Heart left ventricle (tissue), 16 donors: ENCODE measurements at regions not wholly inside any gene's neighbourhood (a gene's known extent, or its start where the extent isn't known, plus 50 kb on each side); places are given as distances from the start of the nearest gene placed in this dataset.

Experiments
- ATAC-seq, 4 donors: fragments of 200-7000 bp; cut with Tn5 transposase; one replicate each; pipeline ENCODE4 v1.9.1; 2020 to 2022; ENCODE audit warnings: moderate library complexity in 4 of 4, mild to moderate bottlenecking in 3 of 4, moderate number of reproducible peaks in 1 of 4
- DNase-seq, 5 donors: peaks; one replicate each; pipeline ENCODE4 v3.0.0-alpha.2; 2020
- H3K27ac ChIP-seq, 12 donors: fragments of 200-600 bp; sonication (generic) in 4 of 12; one replicate each; pipeline versions ENCODE4 v1.5.0 to v1.8.0; 2016 to 2022; ENCODE audit warnings: mild to moderate bottlenecking in 2 of 12
- H3K27me3 ChIP-seq, 9 donors: fragments of 200-600 bp; sonication (generic) in 2 of 9; one replicate each; pipeline versions ENCODE4 v1.5.1 to v1.8.0; 2016 to 2022; ENCODE audit warnings: mild to moderate bottlenecking in 3 of 9
- H3K36me3 ChIP-seq, 9 donors: fragments of 200-600 bp; sonication (generic) in 2 of 9; one replicate each; pipeline versions ENCODE4 v1.5.0 to v1.8.0; 2018 to 2022; ENCODE audit warnings: mild to moderate bottlenecking in 2 of 9
- H3K4me1 ChIP-seq, 12 donors: fragments of 200-600 bp; sonication (generic) in 4 of 12; one replicate each; pipeline versions ENCODE4 v1.5.0 to v1.8.0; 2016 to 2022; ENCODE audit warnings: mild to moderate bottlenecking in 3 of 12
- H3K4me3 ChIP-seq, 12 donors: fragments of 200-600 bp; sonication (generic) in 4 of 12; one replicate each; pipeline versions ENCODE4 v1.5.0 to v1.8.0; 2017 to 2022; ENCODE audit warnings: mild to moderate bottlenecking in 9 of 12, moderate library complexity in 4 of 12
- H3K9me3 ChIP-seq, 12 donors: fragments of 200-600 bp; sonication (generic) in 4 of 12; one replicate each; pipeline versions ENCODE4 v1.5.0 to v1.8.0; 2016 to 2022; ENCODE audit warnings: mild to moderate bottlenecking in 1 of 12
- POLR2A ChIP-seq, 2 donors: fragments of 450-650 bp; IDR thresholded peaks; one replicate each; pipeline ENCODE4 v1.6.1; 2017; ENCODE audit warnings: antibody characterized with exemption in 2 of 2, mild to moderate bottlenecking in 2 of 2, moderate library complexity in 2 of 2
- WGBS, 4 donors: extraction: QIAGEN DNeasy Blood & Tissue Kit in 2 of 4; methylation state at CpG; one replicate each; pipeline versions ENCODE4 v1.1.5 to v1.1.7; 2013 to 2018; 5-methylcytosine and 5-hydroxymethylcytosine counted together
- intact Hi-C, 10 donors: fragments of 100-400 bp; cut with DNase I; formaldehyde crosslinking; loops; one replicate each; pipeline versions ENCODE4 v1.11.1 to v1.14.2; 2022
- TF ChIP-seq, protein P1 (sequence below), 12 donors: fragments of 200-600 bp; sonication (generic) in 4 of 12; IDR thresholded peaks; one replicate each; pipeline versions ENCODE4 v1.5.0 to v1.8.0; 2018 to 2022; ENCODE audit warnings: antibody characterized with exemption in 12 of 12, mild to moderate bottlenecking in 5 of 12
- donor health status: ischemic (EF 13 %, LVEDD 7.1; RV severe dilation, severe dysfunction).
- donor health status: healthy with polysubstance abuse.
- donor health status: DM: no; HTN: yes; CAD: no.
- donor health status: DM: no; HTN: no; CAD: no.
- donor health status: ischemic (EF 25% LVEDD 6.9; RV normal size, moderate dysfunction).
- donor health status: ischemic (EF 25% LVEDD 5.7; RV mildly dilated, moderate dysfunction).
- donor health status: healthy.
- donor health status: DM: yes; HTN: yes; CAD: no.
- donor health status: ischemic (EF 35%, LVEDD 5.7; RV mildly dilated, moderate dysfunction).
- donor health status: nonischemic (EF 11% LVEDD 7.7; RV severe dilation, severe dysfunction).
- donor health status: DM: yes; HTN: yes; CAD: no.
- donor health status: PGD.
- donor health status: ischemic (EF 29% LVEDD 5.4; RV normal size, mild dysfunction).
- donor health status: nonischemic (EF 23%, LVEDD 6.1; RV moderate dilation, normal function).

GRCh38 chr9:99393993-99394392, 171.9 kb downstream of the SEC61B start:
- ATAC-seq (no peak), DNase-seq (no peak)
- Histone ChIP-seq H3K27ac (no peak overlapping the region), H3K4me1 (peaks cover 0 to 11% (median 2%) of the 10 kb centered on the region in 12 donors), H3K36me3 (no peaks in the 10 kb centered on the region), H3K9me3 (no peaks in the 10 kb centered on the region), H3K27me3 (no peaks in the 10 kb centered on the region), H3K4me3 (no peak overlapping the region)
- no peak for TF ChIP-seq POLR2A (IDR thresholded peaks at IDR 0.05)
- TF ChIP-seq, protein P1, sequence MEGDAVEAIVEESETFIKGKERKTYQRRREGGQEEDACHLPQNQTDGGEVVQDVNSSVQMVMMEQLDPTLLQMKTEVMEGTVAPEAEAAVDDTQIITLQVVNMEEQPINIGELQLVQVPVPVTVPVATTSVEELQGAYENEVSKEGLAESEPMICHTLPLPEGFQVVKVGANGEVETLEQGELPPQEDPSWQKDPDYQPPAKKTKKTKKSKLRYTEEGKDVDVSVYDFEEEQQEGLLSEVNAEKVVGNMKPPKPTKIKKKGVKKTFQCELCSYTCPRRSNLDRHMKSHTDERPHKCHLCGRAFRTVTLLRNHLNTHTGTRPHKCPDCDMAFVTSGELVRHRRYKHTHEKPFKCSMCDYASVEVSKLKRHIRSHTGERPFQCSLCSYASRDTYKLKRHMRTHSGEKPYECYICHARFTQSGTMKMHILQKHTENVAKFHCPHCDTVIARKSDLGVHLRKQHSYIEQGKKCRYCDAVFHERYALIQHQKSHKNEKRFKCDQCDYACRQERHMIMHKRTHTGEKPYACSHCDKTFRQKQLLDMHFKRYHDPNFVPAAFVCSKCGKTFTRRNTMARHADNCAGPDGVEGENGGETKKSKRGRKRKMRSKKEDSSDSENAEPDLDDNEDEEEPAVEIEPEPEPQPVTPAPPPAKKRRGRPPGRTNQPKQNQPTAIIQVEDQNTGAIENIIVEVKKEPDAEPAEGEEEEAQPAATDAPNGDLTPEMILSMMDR (IDR thresholded peaks at IDR 0.05): no peak
- 57 to 62% (median 59%) methylated on average over 3 of the region's 3 CpGs for WGBS, 4 donors
- intact Hi-C loops: no loop called here

- TF ChIP-seq POLR2A (IDR thresholded peaks at IDR 0.05): no peak
- TF ChIP-seq, protein P1 (IDR thresholded peaks at IDR 0.05): no peak
- Histone ChIP-seq H3K4me1 (peaks cover 0 to 10% (median 0%) of the 10 kb centered on the region in 12 donors), H3K27ac (no peak overlapping the region), H3K4me3 (no peak overlapping the region), H3K36me3 (no peaks in the 10 kb centered on the region), H3K27me3 (no peaks in the 10 kb centered on the region), H3K9me3 (no peaks in the 10 kb centered on the region)
- WGBS, 4 donors: 48 to 52% (median 50%) methylated on average over 2 of the region's 2 CpGs
- ATAC-seq (no peak), DNase-seq (no peak)
- intact Hi-C loops: no loop called here
Measured at GRCh38 chr9:99398241-99398640, 176.2 kb downstream of the SEC61B start.

GRCh38 chr9:99399474-99399873, 177.4 kb downstream of the SEC61B start:
- no peak overlapping the region for H3K4me3 ChIP-seq
- 67 to 75% (median 73%) methylated on average over 5 of the region's 5 CpGs for WGBS, 4 donors
- ATAC-seq: peak in 1 of 4 donors; percentile 24
- no peaks in the 10 kb centered on the region for H3K9me3 ChIP-seq
- H3K27me3 ChIP-seq: no peaks in the 10 kb centered on the region
- TF ChIP-seq, protein P1 (IDR thresholded peaks at IDR 0.05): no peak
- no peak for TF ChIP-seq POLR2A (IDR thresholded peaks at IDR 0.05)
- peaks cover 0 to 10% (median 0%) of the 10 kb centered on the region in 12 donors for H3K4me1 ChIP-seq
- DNase-seq: no peak
- no peaks in the 10 kb centered on the region for H3K36me3 ChIP-seq
- peak overlapping the region in 3 of 12 donors; percentile 38 to 55 (median 44) for H3K27ac ChIP-seq
- intact Hi-C loops: no loop called here

DNA sequence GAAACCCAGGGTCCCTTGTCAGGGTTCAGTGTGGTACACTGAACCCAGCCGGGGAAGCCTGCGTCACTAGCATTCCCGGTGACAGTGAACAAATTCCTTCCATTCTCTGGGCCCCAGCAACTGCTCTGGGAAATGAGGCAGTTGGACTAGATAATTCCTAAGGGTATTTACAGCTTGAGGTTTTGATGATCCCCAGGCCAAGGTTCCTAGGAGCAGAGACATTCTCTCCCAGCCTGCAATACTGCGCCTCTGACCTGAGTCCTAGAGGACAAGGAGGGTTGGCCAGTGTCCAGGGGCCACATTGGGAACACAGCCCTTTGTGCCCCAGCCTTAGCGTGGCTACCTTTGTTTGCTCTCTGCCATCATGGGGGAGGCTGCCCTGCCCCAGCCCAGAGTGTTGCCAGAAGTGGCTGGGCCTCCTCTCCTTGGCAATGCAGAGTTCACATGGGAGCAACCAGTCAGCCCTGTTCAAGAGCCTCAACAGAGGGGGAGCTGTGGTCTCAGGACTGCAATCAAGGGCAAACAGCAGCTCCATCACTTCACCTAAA, 178.2 kb downstream of the SEC61B start:
- peak; percentile 25 to 87 (median 64) for ATAC-seq
- DNase-seq: peak; percentile 37 to 70 (median 49)
- intact Hi-C loops: no loop called here

More for the DNA sequence above, 178.2 kb downstream of the SEC61B start:
- H3K4me3 ChIP-seq: no peak overlapping the region
- TF ChIP-seq, protein P1 (IDR thresholded peaks at IDR 0.05): no peak
- no peak for TF ChIP-seq POLR2A (IDR thresholded peaks at IDR 0.05)
- H3K27ac ChIP-seq: peak overlapping the region in 4 of 12 donors; percentile 27 to 61 (median 36)
- H3K4me1 ChIP-seq: peaks cover 0 to 10% (median 0%) of the 10 kb centered on the region in 12 donors
- no peaks in the 10 kb centered on the region for H3K27me3 ChIP-seq
- no peaks in the 10 kb centered on the region for H3K36me3 ChIP-seq
- H3K9me3 ChIP-seq: no peaks in the 10 kb centered on the region
- WGBS, 4 donors: 49 to 79% (median 69%) methylated on average over 5 of the region's 5 CpGs
